Retina (tissue), 1 donor: ENCODE measurements at regions not wholly inside any gene's neighbourhood (a gene's known extent, or its start where the extent isn't known, plus 50 kb on each side); places are given as distances from the start of the nearest gene placed in this dataset.
A peak's percentile ranks its signal among the peaks of the same experiment; 100 is the strongest.

Experiments used
- DNase-seq: peaks from one replicate; pipeline ENCODE4 v3.0.0-alpha.2; 2016

- no peak for DNase-seq
These were observed 495.5 kb downstream of the MIAT start for GRCh38 chr22:27152883-27153282.

- no peak for DNase-seq
These were observed 496.0 kb downstream of the MIAT start for GRCh38 chr22:27153386-27153785.

- DNase-seq: no peak
These were observed 497.3 kb downstream of the MIAT start for GRCh38 chr22:27154717-27155116.

- DNase-seq: no peak
These were observed 499.6 kb downstream of the MIAT start for GRCh38 chr22:27156821-27157489.

DNA sequence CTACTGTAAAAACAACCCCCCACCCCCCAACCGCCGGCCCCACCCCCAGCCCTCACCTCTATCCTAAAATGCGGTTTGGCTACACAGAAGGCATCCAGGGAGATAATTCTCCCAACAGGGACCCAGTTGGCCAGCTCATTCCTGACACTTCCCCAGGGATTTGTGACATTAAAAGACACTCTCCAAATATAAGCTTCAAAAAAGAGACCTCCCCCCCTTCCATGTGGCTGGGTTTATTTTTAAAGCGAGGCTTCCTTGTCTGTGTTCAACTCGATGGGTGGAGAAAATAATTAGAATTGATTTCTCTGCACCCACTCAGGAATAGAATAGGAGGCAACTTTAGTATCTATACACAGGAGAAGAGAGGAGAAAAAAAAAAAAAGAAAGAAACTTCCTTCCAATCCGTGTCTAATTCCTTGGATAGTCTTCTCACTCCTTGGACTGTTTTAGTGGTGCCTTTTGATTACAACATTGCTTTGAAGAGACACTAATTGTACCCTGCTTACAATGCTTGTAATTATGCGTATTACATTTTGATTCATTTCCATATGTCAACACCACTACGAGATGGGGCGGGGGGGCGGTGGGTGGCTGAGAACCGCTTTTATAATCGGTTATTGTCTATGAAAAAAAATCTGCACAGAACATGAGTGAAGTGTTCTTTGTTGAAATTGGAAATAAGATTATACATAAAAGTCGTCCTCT is 500.4 kb downstream of the MIAT start:
- DNase-seq: no peak

- no peak for DNase-seq
These were observed 501.6 kb downstream of the MIAT start for GRCh38 chr22:27159016-27159415.

- DNase-seq: no peak
These were observed 502.4 kb downstream of the MIAT start for GRCh38 chr22:27159716-27160295.

GRCh38 chr22:27163162-27164137 is 506.1 kb downstream of the MIAT start:
- DNase-seq: no peak

DNA sequence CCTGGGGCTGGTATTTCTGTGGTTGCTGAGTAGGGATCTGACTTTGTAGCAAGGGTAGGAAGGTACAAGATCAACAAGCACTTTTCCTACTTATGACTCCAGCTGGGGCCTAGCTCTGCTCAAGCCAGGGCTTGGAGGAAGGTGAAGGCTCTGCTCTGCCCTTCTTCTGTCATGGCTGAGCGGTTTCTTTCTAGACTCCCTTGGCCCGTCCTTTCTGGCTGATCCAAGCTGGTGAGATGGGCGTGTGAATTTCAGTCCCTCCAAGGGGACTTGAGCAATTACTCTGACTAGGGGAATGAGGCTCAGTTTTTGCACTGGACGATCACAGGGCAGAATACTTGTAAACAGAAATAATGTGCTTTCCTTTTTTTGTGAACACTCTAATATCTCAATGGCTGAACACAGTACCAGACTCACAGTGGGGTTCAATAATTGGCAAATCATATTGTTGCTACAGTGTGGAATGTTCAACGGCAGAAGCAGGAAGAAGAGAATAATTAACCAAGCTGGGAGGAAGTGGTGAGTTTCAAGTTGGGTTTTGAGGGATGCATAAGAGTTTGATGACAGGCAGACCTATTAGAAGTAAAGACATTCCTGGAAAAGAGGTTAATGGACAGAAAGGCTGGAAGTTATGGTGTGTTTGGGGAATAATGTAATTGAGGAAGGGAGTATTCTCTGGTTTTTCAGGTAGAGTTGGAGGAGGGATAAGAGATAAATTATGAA is 507.6 kb downstream of the MIAT start:
- no peak for DNase-seq

DNA sequence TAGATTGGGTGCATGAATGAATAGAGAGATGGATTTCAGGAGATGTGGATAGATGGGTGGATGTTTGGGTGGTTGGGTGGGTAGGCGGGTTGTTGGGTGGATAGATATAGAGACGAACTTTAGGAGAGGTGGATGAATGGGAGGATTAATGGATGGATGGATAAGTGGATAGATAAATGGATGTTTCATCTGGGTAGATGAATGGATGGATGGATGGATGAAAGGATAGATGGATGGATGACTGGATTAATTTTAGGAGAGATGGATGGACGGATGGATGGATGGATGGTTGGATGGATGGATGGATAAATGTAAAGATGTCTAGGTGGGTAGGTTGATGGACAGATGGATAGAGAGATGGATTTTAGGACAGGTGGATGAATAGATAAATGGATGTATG is 511.3 kb downstream of the MIAT start:
- DNase-seq: no peak

GRCh38 chr22:27170491-27170890 is 513.1 kb downstream of the MIAT start:
- DNase-seq: no peak

DNA sequence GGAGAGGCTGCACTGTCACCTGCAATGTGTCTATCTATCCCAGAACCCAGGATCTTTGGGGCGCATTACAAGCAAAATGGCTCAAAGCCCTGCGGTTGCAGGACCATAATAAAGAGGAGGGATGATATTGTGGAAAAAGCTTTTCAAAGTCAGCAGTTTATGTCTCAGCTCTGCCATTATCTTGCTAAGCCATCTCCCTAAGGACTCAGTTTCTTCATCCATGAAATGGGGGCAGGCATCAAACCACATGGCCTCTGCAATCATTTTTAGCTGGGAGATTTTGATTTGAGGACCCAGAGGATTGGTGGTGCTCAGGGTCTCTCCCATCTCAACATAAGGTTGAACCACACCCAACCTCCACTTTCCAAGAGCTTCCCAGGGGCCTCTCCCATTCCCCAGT is 513.8 kb downstream of the MIAT start:
- no peak for DNase-seq

GRCh38 chr22:27173530-27173929 is 516.1 kb downstream of the MIAT start:
- DNase-seq: no peak

GRCh38 chr22:27175021-27175838 is 517.8 kb downstream of the MIAT start:
- DNase-seq: peak; percentile 63

GRCh38 chr22:27175974-27176373 is 518.6 kb downstream of the MIAT start:
- DNase-seq: no peak

GRCh38 chr22:27179161-27179560 is 521.8 kb downstream of the MIAT start:
- no peak for DNase-seq

GRCh38 chr22:27181537-27181936 is 524.1 kb downstream of the MIAT start:
- DNase-seq: no peak

DNA sequence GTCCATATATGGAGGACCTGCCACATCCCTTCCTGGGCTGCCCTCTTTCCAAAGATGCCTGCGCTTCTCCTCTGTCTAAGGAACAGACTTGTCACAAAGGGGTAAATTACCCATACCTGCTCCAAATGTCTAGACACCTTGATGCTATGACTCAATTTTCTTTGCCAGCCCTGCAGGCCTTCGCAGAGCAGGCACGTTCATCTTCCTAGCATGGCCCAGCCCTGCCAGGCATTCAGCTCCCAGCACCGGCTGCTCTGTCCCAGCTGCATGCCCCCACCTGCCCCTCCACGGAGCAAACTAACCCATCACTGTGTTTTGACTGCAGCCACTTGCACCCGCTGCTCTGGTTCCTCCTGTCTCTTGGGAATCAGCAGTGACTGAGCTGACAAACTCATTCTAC is 526.1 kb downstream of the MIAT start:
- DNase-seq: no peak

GRCh38 chr22:27185099-27185709 is 527.8 kb downstream of the MIAT start:
- DNase-seq: no peak

DNA sequence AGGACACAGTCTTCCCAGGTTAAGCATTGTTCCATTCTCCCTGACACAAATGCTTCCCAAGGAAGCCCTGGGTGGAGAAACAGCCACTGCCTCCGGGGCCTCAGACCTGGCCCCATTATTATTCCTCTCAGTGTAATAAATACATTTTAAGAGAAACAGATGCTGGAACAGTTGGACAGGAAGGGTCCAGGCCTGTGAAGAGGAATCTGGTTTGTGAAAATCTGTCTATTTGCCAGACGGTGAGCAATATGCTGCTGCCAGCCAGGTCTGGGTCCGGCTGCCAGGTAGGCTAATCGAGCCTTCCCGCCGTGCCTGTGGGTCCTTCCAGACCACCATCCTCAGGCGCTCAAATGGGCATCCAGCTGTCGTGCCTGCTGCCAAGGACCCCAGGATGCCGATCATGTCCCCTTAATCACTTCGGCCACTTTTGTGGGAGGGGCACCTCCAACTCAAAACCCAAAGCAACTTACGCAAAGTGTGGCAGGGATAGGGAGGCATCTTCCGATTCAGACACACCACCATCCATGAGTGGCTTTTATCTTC is 528.4 kb downstream of the MIAT start:
- no peak for DNase-seq

- no peak for DNase-seq
These were observed 529.3 kb downstream of the MIAT start for GRCh38 chr22:27186643-27187042.
